ENCODE measurements at regions not wholly inside any gene's neighbourhood (a gene's known extent, or its start where the extent isn't known, plus 50 kb on each side); places are given as distances from the start of the nearest gene placed in this dataset.

- no peak for TF ChIP-seq CTCF (IDR thresholded peaks at IDR 0.05; ENCODE audit: low read length)
- no peak for TF ChIP-seq EZH2 (IDR thresholded peaks at IDR 0.05; ENCODE audit: borderline replicate concordance, low read length)
Measured at GRCh38 chr15:37246065-37246464, 145.7 kb upstream of the MEIS2 start.
